ES-I3 (cell line): ENCODE measurements at regions not wholly inside any gene's neighbourhood (a gene's known extent, or its start where the extent isn't known, plus 50 kb on each side); places are given as distances from the start of the nearest gene placed in this dataset.
"Not testable (repeated sequence)": the region's sequence is repeated elsewhere in the genome, so short reads cannot be mapped to it uniquely, and the experiment has no call there.

Source experiments
- H3K36me3 ChIP-seq: 2 replicates; pipeline ENCODE4 v1.6.1; 2013; ENCODE audit warnings: mild to moderate bottlenecking, low read length, control low read depth, moderate library complexity; ENCODE audit not compliant: insufficient read depth
- H3K4me1 ChIP-seq: 2 replicates; pipeline ENCODE4 v1.6.1; 2013; ENCODE audit warnings: mild to moderate bottlenecking, control low read depth, low read length; ENCODE audit not compliant: insufficient read depth
- H3K9ac ChIP-seq: 2 replicates; pipeline ENCODE4 v1.6.1; 2013; ENCODE audit warnings: low read depth, mild to moderate bottlenecking, low read length, moderate library complexity
- H3K9me3 ChIP-seq: 2 replicates; pipeline ENCODE4 v1.6.1; 2013; ENCODE audit warnings: mild to moderate bottlenecking, low read length, moderate library complexity; ENCODE audit not compliant: control insufficient read depth, insufficient read depth

- H3K9me3 ChIP-seq: no peaks in the 10 kb centered on the region
- no peaks in the 10 kb centered on the region for H3K36me3 ChIP-seq
- no peaks in the 10 kb centered on the region for H3K4me1 ChIP-seq
- H3K9ac ChIP-seq: no peak overlapping the region
Measured at GRCh38 chr9:81035601-81036000, 653.7 kb downstream of the TLE1 start.

DNA sequence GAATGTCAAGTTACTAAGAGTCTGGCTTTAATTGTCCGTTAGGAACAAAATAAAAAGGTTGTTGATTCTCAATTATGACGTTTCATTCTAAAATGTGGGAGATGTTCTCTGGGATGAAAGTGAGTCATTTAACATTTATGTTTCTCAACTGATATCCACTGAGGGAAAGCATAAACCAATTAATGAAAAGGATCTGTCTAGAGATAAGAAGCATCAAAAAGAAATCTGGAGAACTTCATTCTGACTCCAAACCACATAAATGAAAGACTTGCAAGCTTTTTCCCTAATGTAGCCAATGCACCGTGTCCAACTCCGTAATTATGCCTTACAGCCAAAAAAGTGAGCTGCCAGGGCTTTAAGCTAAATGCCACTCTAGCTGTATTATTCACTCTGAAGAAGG is 654.2 kb downstream of the TLE1 start:
- no peaks in the 10 kb centered on the region for H3K36me3 ChIP-seq
- H3K4me1 ChIP-seq: peaks cover 4% of the 10 kb centered on the region; the same call in 1 of the 2 replicates
- H3K9ac ChIP-seq: no peak overlapping the region
- no peaks in the 10 kb centered on the region for H3K9me3 ChIP-seq

GRCh38 chr9:81032831-81033230 is 656.5 kb downstream of the TLE1 start:
- Histone ChIP-seq H3K9ac (no peak overlapping the region), H3K36me3 (no peaks in the 10 kb centered on the region), H3K4me1 (peaks cover 10% of the 10 kb centered on the region; the same call in 1 of the 2 replicates), H3K9me3 (no peaks in the 10 kb centered on the region)

GRCh38 chr9:81032030-81032572 is 657.2 kb downstream of the TLE1 start:
- Histone ChIP-seq H3K9me3 (no peaks in the 10 kb centered on the region), H3K36me3 (no peaks in the 10 kb centered on the region), H3K9ac (no peak overlapping the region), H3K4me1 (peaks cover 10% of the 10 kb centered on the region; the same call in 1 of the 2 replicates)

DNA sequence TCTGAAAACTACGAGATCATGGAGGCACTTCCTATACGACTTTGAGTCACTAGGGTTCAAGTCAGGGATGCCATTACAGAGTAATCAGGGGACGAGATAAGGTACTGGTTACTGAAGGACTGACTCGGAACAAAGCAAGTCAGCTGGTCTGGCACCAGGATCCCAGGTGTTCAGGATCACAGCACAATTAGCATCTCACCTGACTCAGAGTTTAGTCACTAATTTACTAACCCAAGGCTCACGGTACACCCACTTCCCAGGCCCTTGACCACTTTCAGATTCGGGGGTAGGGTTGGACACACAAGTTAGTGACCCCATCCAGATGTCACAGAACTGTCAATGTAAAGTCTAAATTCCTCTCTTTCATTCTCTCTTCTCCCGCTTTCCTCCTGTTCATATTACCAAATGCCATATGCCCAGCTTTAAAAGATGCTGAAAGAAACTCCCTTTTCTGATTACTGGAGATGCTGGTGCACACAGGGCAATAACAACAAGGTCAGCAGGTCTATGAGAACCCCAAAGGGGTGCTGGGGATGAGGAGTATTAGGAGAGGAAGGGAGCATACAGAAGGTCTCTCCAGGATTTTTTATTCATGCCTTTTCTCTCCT is 657.8 kb downstream of the TLE1 start:
- H3K36me3 ChIP-seq: no peaks in the 10 kb centered on the region
- H3K9me3 ChIP-seq: no peaks in the 10 kb centered on the region
- no peak overlapping the region for H3K9ac ChIP-seq
- peaks cover 10% of the 10 kb centered on the region; the same call in 1 of the 2 replicates for H3K4me1 ChIP-seq

- peaks cover 10% of the 10 kb centered on the region; the same call in 1 of the 2 replicates for H3K4me1 ChIP-seq
- H3K9me3 ChIP-seq: no peaks in the 10 kb centered on the region
- no peaks in the 10 kb centered on the region for H3K36me3 ChIP-seq
- H3K9ac ChIP-seq: no peak overlapping the region
Measured at GRCh38 chr9:81030027-81030426, 659.3 kb downstream of the TLE1 start.

- peaks cover 10% of the 10 kb centered on the region; the same call in 1 of the 2 replicates for H3K4me1 ChIP-seq
- H3K9ac ChIP-seq: no peak overlapping the region
- no peaks in the 10 kb centered on the region for H3K9me3 ChIP-seq
- no peaks in the 10 kb centered on the region for H3K36me3 ChIP-seq
Measured at GRCh38 chr9:81028504-81028903, 660.8 kb downstream of the TLE1 start.

DNA sequence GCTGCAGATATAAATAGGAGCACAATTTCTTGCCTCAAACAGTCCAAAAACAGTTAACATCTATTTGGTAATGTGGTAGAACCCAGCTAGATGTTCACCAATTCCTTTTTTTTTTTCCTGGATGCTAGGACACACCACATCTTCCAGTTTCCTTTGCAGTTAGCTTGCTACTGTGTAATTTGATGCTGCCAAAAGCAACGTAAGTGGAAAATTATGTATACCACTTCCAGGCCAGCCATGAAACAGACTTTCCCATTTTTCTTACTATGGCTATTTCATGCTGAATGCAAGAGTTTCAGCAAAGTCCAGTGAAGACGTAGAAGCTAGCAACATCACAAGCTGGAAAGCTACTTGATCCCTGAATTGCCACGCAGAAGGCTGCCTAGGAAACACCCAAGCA is 667.2 kb downstream of the TLE1 start:
- H3K9me3 ChIP-seq: no peaks in the 10 kb centered on the region
- no peaks in the 10 kb centered on the region for H3K4me1 ChIP-seq
- H3K9ac ChIP-seq: no peak overlapping the region
- H3K36me3 ChIP-seq: no peaks in the 10 kb centered on the region

DNA sequence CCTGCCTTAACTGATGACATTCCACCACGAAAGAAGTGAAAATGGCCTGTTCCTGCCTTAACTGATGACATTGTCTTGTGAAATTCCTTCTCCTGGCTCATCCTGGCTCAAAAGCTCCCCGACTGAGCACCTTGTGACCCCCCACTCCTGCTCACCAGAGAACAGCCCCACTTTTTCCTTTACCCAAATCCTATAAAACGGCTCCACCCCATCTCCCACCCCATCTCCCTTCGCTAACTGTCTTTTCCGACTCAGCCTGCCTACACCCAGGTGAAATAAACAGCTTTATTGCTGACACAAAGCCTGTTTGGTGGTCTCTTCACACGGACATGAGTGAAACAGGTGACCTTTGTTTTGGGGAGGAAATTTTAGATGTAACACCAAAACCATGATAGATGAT is 674.4 kb downstream of the TLE1 start:
- H3K9ac ChIP-seq, H3K9me3 ChIP-seq, H3K4me1 ChIP-seq, H3K36me3 ChIP-seq: not testable (repeated sequence)

- H3K9me3 ChIP-seq, H3K4me1 ChIP-seq, H3K36me3 ChIP-seq, H3K9ac ChIP-seq: not testable (repeated sequence)
Measured at GRCh38 chr9:81013191-81013590, 676.2 kb downstream of the TLE1 start.

DNA sequence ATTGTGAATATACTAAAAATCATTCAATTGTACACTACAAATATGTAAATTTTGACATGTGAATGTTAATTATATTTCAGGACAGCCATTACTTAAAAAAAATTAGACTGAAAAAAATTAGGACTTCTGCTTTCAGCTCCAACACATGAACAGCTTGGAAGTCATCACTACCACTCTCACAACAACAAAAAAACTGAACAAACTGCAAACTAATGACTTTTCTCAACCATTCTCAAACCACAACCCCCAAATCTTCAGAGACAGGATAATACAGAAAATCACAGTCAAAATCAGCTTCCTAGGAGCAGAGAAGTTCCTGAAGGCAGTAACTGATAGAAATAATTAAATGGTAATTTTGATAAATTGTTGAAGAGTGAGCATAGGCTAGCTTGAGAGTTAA is 686.4 kb downstream of the TLE1 start:
- Histone ChIP-seq H3K36me3 (no peaks in the 10 kb centered on the region), H3K9me3 (no peaks in the 10 kb centered on the region), H3K4me1 (no peaks in the 10 kb centered on the region), H3K9ac (no peak overlapping the region)

DNA sequence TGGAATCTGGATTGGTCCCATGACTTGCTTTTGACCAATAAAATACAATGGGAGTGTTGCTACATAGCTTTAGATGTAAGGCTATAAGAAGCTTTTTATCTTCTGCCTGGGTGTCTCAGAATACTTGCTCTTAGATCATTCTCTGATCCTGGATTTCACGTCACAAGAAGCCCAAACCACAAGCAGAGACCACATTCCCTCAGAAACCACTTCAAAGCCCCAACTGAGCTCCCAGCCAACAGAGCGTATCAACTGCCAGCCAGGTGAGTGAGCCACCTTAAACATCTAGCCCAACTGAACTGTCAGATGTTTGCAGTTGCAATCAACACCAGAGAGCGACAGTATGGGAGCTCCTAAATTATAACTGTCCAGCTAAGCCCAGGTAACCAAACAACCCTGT is 687.1 kb downstream of the TLE1 start:
- Histone ChIP-seq H3K36me3 (no peaks in the 10 kb centered on the region), H3K9ac (no peak overlapping the region), H3K9me3 (no peaks in the 10 kb centered on the region), H3K4me1 (no peaks in the 10 kb centered on the region)

DNA sequence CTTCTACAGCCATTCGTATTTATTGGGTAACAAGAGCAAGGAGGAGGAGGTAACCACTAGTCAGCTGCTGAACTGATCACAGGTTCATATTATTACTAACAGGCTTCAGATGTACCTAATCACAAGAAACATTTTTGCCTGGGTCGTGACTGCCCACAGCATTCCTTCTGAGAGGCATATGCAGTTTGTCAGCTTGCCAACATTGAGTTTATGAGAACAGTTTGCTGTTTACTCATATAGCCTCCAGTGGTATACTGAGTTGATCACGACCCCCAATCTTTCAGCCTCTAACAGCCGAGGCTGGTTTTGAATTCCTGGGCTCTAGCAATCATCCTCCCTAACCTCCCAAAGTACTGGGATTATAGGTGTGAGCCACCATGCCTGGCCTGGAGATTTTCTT is 693.6 kb downstream of the TLE1 start:
- H3K4me1 ChIP-seq: no peaks in the 10 kb centered on the region
- H3K9me3 ChIP-seq: no peaks in the 10 kb centered on the region
- H3K9ac ChIP-seq: no peak overlapping the region
- no peaks in the 10 kb centered on the region for H3K36me3 ChIP-seq

GRCh38 chr9:80994892-80995291 is 694.5 kb downstream of the TLE1 start:
- H3K9ac ChIP-seq: no peak overlapping the region
- no peaks in the 10 kb centered on the region for H3K9me3 ChIP-seq
- H3K4me1 ChIP-seq: no peaks in the 10 kb centered on the region
- H3K36me3 ChIP-seq: no peaks in the 10 kb centered on the region

- H3K9me3 ChIP-seq, H3K4me1 ChIP-seq, H3K9ac ChIP-seq, H3K36me3 ChIP-seq: not testable (repeated sequence)
Measured at GRCh38 chr9:80985595-80985994, 703.8 kb downstream of the TLE1 start.
